HCT116 (cell line): ENCODE measurements at regions not wholly inside any gene's neighbourhood (a gene's known extent, or its start where the extent isn't known, plus 50 kb on each side); places are given as distances from the start of the nearest gene placed in this dataset.

ENCODE experiments used
- ATAC-seq: fragments of 200-7000 bp; cut with Tn5 transposase; 2 replicates; pipeline ENCODE4 v1.9.1; 2020; ENCODE audit warnings: mild to moderate bottlenecking, moderate library complexity
- BruUV-seq: library from RNA; stranded (reverse); fragments of 400-500 nt; replicated peaks from 2 replicates; lab custom pipeline; 2021; lab: Mats Ljungman, UMichigan
- CTCF ChIA-PET: fragments of 300-600 bp; sonication (Branson Sonifier 250); formaldehyde crosslinking; loops from one replicate; lab custom pipeline; 2021; ENCODE audit warnings: antibody characterized with exemption; lab: Charles Lee
- POLR2A ChIA-PET: fragments of 300-600, 350-600 bp; sonication (Branson Sonifier 250); formaldehyde crosslinking; loops from one replicate; lab custom pipeline; 2021; ENCODE audit warnings: antibody characterized with exemption; lab: Charles Lee
- RAD21 ChIA-PET, 2 experiments: fragments of 300-600 bp; sonication (Branson Sonifier 250); formaldehyde crosslinking; loops; one replicate each; lab custom pipeline; 2023; ENCODE audit warnings: low total read pairs in 2 of 2; ENCODE audit not compliant: uncharacterized antibody in 2 of 2, unreplicated experiment in 2 of 2, low non-redundant PET in 1 of 2; lab: Charles Lee
- DNase-seq: peaks from one replicate; pipeline ENCODE4 v3.0.0-alpha.2; 2010; ENCODE audit warnings: low read depth, low spot score
- H2AFZ ChIP-seq: fragments of 200-600 bp; shearing (Covaris generic), sonication (generic); 2 replicates; pipeline ENCODE4 v1.6.1; 2017; ENCODE audit warnings: low read depth, mixed run types, mixed read lengths, antibody characterized with exemption, low read length; ENCODE audit not compliant: poor library complexity, severe bottlenecking
- H3K27ac ChIP-seq: 2 replicates; pipeline ENCODE4 v1.5.1; 2012; ENCODE audit warnings: low read depth, low read length
- H3K27me3 ChIP-seq: fragments of 200-600 bp; sonication (generic); 2 replicates; pipeline ENCODE4 v1.6.1; 2016; ENCODE audit warnings: mixed run types, low read length, mixed read lengths; ENCODE audit not compliant: insufficient read depth
- H3K36me3 ChIP-seq, 2 experiments: fragments of 200-500 bp in 1 of 2; fragments of 200-600 bp in 1 of 2; sonication (Bioruptor generic) in 1 of 2; sonication (generic) in 1 of 2; 2 replicates each; pipeline versions ENCODE4 v1.5.1 to v1.6.1; 2014 to 2016; ENCODE audit warnings: low read length in 2 of 2, inconsistent platforms in 1 of 2, mixed read lengths in 1 of 2, mixed run types in 1 of 2; ENCODE audit not compliant: insufficient read depth in 2 of 2, control insufficient read depth in 1 of 2
- H3K4me1 ChIP-seq, 2 experiments: fragments of 200-600 bp in 1 of 2; sonication (generic) in 1 of 2; 2 replicates each; pipeline versions ENCODE4 v1.5.1 to v1.6.1; 2012 to 2017; ENCODE audit warnings: low read length in 2 of 2, inconsistent platforms in 1 of 2, mild to moderate bottlenecking in 1 of 2, mixed read lengths in 1 of 2, mixed run types in 1 of 2, moderate library complexity in 1 of 2; ENCODE audit not compliant: insufficient read depth in 2 of 2, control insufficient read depth in 1 of 2
- H3K4me2 ChIP-seq: fragments of 200-600 bp; sonication (generic); 2 replicates; pipeline ENCODE4 v1.6.1; 2017; ENCODE audit warnings: mixed run types, low read length, mixed read lengths
- H3K4me3 ChIP-seq, 2 experiments: fragments of 200-600 bp in 1 of 2; sonication (generic) in 1 of 2; replicated peaks in 1 of 2; 2 replicates each; pipeline ENCODE4 v1.5.1; 2011 to 2016; ENCODE audit warnings: low read length in 2 of 2, control low read depth in 1 of 2, low read depth in 1 of 2, mild to moderate bottlenecking in 1 of 2, mixed read lengths in 1 of 2, mixed run types in 1 of 2
- H3K79me2 ChIP-seq: fragments of 200-600 bp; sonication (generic); 2 replicates; pipeline ENCODE4 v1.6.1; 2017; ENCODE audit warnings: mild to moderate bottlenecking, mixed run types, low read length, moderate library complexity, mixed read lengths; ENCODE audit not compliant: insufficient read depth
- H3K9ac ChIP-seq: fragments of 200-600 bp; sonication (generic); 2 replicates; pipeline ENCODE4 v1.6.1; 2016; ENCODE audit warnings: low read length, mixed read lengths
- H3K9me2 ChIP-seq: fragments of 200-600 bp; sonication (generic), shearing (Covaris generic); 2 replicates; pipeline ENCODE4 v1.6.1; 2017; ENCODE audit warnings: mixed run types, mild to moderate bottlenecking, moderate library complexity; ENCODE audit not compliant: insufficient read depth
- H3K9me3 ChIP-seq, 2 experiments: fragments of 200-500 bp in 1 of 2; fragments of 200-600 bp in 1 of 2; sonication (Bioruptor generic) in 1 of 2; sonication (generic) in 1 of 2; 2 replicates each; pipeline ENCODE4 v1.6.1; 2014 to 2017; ENCODE audit warnings: low read length in 2 of 2, mixed read lengths in 2 of 2, inconsistent platforms in 1 of 2, low read depth in 1 of 2, mild to moderate bottlenecking in 1 of 2, mixed run types in 1 of 2, moderate library complexity in 1 of 2; ENCODE audit not compliant: control insufficient read depth in 1 of 2, insufficient read depth in 1 of 2
- H4K20me1 ChIP-seq: fragments of 200-600 bp; sonication (generic), shearing (Covaris generic); 2 replicates; pipeline ENCODE4 v1.6.1; 2017; ENCODE audit warnings: mixed run types, mild to moderate bottlenecking, moderate library complexity; ENCODE audit not compliant: insufficient read depth
- ATF3 ChIP-seq: IDR thresholded peaks from 2 replicates; pipeline ENCODE4 v1.6.1; 2012
- CBX3 ChIP-seq: IDR thresholded peaks from 2 replicates; pipeline ENCODE4 v1.6.1; 2012; ENCODE audit warnings: low read depth
- CTCF ChIP-seq, 3 experiments: fragments of 200-600 bp in 1 of 3; sonication (generic) in 1 of 3; IDR thresholded peaks in 2 of 3; conservative IDR thresholded peaks in 1 of 3; 2 replicates each; pipeline ENCODE4 v1.5.1; 2012 to 2017; ENCODE audit warnings: low read depth in 2 of 3, low read length in 2 of 3, antibody characterized with exemption in 1 of 3, borderline replicate concordance in 1 of 3, control low read depth in 1 of 3, mild to moderate bottlenecking in 1 of 3, mixed read lengths in 1 of 3, mixed run types in 1 of 3, moderate library complexity in 1 of 3; ENCODE audit not compliant: insufficient read depth in 1 of 3
- EGR1 ChIP-seq: IDR thresholded peaks from 2 replicates; pipeline ENCODE4 v1.6.1; 2012; ENCODE audit warnings: low read depth
- JUND ChIP-seq: IDR thresholded peaks from 2 replicates; pipeline ENCODE4 v1.6.1; 2012
- POLR2A ChIP-seq: IDR thresholded peaks from 2 replicates; pipeline ENCODE4 v1.7.0; 2011; ENCODE audit warnings: borderline replicate concordance; ENCODE audit not compliant: insufficient read depth, insufficient read length; ENCODE audit errors: extremely low read depth
- RAD21 ChIP-seq: IDR thresholded peaks from 2 replicates; pipeline ENCODE4 v1.6.1; 2012; ENCODE audit warnings: low read depth, mild to moderate bottlenecking
- SIN3A ChIP-seq: IDR thresholded peaks from 2 replicates; pipeline ENCODE4 v1.6.1; 2012; ENCODE audit warnings: low read depth
- SP1 ChIP-seq: IDR thresholded peaks from 2 replicates; pipeline ENCODE4 v1.6.1; 2012; ENCODE audit warnings: low read depth
- SRF ChIP-seq: IDR thresholded peaks from 2 replicates; pipeline ENCODE4 v1.6.1; 2012; ENCODE audit warnings: low read depth
- YY1 ChIP-seq: IDR thresholded peaks from 2 replicates; pipeline ENCODE4 v1.6.1; 2011; ENCODE audit warnings: low read length, low read depth, moderate library complexity, mild to moderate bottlenecking; ENCODE audit not compliant: insufficient replicate concordance; ENCODE audit errors: extremely low read depth
- ZFX ChIP-seq: fragments of 450-650 bp; IDR thresholded peaks from 2 replicates; pipeline ENCODE4 v1.6.1; 2017
- intact Hi-C: fragments of 100-400 bp; cut with micrococcal nuclease; formaldehyde crosslinking; loops from 2 replicates; pipeline ENCODE4 v1.10.0; 2022
- TF ChIP-seq, protein P1 (sequence below): IDR thresholded peaks from 2 replicates; pipeline ENCODE4 v1.6.1; 2012; ENCODE audit warnings: low read depth
- TF ChIP-seq, protein P2 (sequence below): IDR thresholded peaks from 2 replicates; pipeline ENCODE4 v1.6.1; 2011; ENCODE audit warnings: mild to moderate bottlenecking, low read length, moderate library complexity; ENCODE audit not compliant: insufficient replicate concordance; ENCODE audit errors: extremely low read depth

DNA sequence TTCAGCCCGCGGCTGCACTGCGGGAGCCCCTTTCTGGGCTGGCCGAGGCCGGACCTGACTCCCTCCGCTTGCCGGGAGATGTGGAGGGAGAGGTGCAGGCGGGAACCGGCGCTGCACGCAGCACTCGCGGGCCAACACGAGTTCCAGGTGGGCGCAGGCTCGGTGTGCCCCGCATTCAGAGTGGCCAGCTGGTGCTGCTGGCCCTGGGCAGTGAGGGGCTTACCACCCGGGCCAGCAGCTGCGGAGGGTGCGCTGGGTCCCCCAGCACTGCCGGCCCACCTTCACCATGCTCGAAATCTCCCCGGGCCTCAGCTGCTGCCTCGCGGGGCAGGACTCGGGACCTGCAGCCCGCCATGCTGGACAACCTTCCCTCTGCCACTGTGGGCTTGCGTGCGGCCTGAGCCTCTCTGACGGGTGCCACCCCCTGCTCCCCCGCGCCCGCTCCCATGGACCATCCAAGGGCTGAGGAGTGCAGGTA is 733.5 kb upstream of the CCDC54 start (continued):
- TF ChIP-seq, protein P1, sequence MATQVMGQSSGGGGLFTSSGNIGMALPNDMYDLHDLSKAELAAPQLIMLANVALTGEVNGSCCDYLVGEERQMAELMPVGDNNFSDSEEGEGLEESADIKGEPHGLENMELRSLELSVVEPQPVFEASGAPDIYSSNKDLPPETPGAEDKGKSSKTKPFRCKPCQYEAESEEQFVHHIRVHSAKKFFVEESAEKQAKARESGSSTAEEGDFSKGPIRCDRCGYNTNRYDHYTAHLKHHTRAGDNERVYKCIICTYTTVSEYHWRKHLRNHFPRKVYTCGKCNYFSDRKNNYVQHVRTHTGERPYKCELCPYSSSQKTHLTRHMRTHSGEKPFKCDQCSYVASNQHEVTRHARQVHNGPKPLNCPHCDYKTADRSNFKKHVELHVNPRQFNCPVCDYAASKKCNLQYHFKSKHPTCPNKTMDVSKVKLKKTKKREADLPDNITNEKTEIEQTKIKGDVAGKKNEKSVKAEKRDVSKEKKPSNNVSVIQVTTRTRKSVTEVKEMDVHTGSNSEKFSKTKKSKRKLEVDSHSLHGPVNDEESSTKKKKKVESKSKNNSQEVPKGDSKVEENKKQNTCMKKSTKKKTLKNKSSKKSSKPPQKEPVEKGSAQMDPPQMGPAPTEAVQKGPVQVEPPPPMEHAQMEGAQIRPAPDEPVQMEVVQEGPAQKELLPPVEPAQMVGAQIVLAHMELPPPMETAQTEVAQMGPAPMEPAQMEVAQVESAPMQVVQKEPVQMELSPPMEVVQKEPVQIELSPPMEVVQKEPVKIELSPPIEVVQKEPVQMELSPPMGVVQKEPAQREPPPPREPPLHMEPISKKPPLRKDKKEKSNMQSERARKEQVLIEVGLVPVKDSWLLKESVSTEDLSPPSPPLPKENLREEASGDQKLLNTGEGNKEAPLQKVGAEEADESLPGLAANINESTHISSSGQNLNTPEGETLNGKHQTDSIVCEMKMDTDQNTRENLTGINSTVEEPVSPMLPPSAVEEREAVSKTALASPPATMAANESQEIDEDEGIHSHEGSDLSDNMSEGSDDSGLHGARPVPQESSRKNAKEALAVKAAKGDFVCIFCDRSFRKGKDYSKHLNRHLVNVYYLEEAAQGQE: no peak
- TF ChIP-seq JUND (no peak), EGR1 (no peak), CTCF (IDR thresholded peaks at IDR 0.05 in 2 of 3, conservative IDR thresholded peaks at IDR 0.05 in 1 of 3; ENCODE audit: borderline replicate concordance in 1 of 3, insufficient read depth in 1 of 3, low read depth in 2 of 3, low read length in 2 of 3) (no peak), SRF (no peak)

DNA sequence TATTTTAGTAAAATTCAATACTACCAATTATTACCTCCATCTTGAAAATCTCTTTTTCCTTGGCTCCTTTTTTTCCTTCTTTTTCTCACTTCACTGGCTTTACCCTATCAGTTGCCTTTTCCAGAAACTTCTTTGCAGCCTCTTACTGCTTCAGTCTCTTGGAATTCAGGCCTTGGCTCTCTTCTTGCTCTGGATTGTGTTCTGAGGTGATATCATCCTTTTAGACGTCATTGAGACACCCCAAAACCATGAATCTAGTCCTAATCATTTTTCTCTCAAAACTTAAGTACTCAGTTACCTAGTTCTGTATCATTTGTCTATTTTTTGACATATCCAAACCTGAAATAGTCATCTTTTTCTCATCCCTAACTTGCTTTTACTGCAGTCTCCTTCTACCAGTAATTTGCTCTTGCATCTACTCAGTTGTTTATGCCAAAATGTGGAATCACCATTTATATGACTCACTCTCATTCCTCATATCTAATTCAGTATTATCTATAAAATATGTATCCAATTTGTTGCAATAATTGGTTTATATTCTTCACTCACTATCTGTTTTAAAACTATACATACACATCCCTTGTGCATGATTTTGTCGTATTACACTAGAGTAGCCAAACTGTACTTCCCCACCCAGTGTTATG is 703.2 kb upstream of the CCDC54 start:
- Histone ChIP-seq H4K20me1 (no peaks in the 10 kb centered on the region), H3K4me3 (no peak overlapping the region), H3K27me3 (no peaks in the 10 kb centered on the region), H3K9me3 (no peaks in the 10 kb centered on the region), H2AFZ (no peak overlapping the region), H3K36me3 (no peaks in the 10 kb centered on the region), H3K9me2 (no peaks in the 10 kb centered on the region), H3K9ac (no peak overlapping the region), H3K4me1 (no peaks in the 10 kb centered on the region), H3K79me2 (no peaks in the 10 kb centered on the region), H3K27ac (no peak overlapping the region), H3K4me2 (no peak overlapping the region)
- CTCF ChIA-PET: no interaction called here
- DNase-seq (no peak), ATAC-seq (no peak)
- BruUV-seq: no TSS peak
- RAD21 ChIA-PET: no interaction called here
- POLR2A ChIA-PET: no interaction called here
- intact Hi-C loops: no loop called here
- TF ChIP-seq CTCF (IDR thresholded peaks at IDR 0.05 in 2 of 3, conservative IDR thresholded peaks at IDR 0.05 in 1 of 3; ENCODE audit: borderline replicate concordance in 1 of 3, insufficient read depth in 1 of 3, low read depth in 2 of 3, low read length in 2 of 3) (no peak), ATF3 (no peak), SRF (no peak), EGR1 (no peak), CBX3 (no peak), SIN3A (no peak), POLR2A (no peak), YY1 (no peak), RAD21 (no peak), ZFX (no peak), SP1 (no peak)
- TF ChIP-seq, protein P2, sequence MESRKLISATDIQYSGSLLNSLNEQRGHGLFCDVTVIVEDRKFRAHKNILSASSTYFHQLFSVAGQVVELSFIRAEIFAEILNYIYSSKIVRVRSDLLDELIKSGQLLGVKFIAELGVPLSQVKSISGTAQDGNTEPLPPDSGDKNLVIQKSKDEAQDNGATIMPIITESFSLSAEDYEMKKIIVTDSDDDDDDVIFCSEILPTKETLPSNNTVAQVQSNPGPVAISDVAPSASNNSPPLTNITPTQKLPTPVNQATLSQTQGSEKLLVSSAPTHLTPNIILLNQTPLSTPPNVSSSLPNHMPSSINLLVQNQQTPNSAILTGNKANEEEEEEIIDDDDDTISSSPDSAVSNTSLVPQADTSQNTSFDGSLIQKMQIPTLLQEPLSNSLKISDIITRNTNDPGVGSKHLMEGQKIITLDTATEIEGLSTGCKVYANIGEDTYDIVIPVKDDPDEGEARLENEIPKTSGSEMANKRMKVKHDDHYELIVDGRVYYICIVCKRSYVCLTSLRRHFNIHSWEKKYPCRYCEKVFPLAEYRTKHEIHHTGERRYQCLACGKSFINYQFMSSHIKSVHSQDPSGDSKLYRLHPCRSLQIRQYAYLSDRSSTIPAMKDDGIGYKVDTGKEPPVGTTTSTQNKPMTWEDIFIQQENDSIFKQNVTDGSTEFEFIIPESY: no peak
